NCI-H2107 treated with DMSO at 0.1 percent for 48 hours (cell line): ENCODE measurements at regions not wholly inside any gene's neighbourhood (a gene's known extent, or its start where the extent isn't known, plus 50 kb on each side); places are given as distances from the start of the nearest gene placed in this dataset.

ENCODE experiments used
- DNase-seq: peaks from one replicate; lab custom pipeline; 2025; ENCODE audit not compliant: unreplicated experiment; lab: John Stamatoyannopoulos, UW

DNA sequence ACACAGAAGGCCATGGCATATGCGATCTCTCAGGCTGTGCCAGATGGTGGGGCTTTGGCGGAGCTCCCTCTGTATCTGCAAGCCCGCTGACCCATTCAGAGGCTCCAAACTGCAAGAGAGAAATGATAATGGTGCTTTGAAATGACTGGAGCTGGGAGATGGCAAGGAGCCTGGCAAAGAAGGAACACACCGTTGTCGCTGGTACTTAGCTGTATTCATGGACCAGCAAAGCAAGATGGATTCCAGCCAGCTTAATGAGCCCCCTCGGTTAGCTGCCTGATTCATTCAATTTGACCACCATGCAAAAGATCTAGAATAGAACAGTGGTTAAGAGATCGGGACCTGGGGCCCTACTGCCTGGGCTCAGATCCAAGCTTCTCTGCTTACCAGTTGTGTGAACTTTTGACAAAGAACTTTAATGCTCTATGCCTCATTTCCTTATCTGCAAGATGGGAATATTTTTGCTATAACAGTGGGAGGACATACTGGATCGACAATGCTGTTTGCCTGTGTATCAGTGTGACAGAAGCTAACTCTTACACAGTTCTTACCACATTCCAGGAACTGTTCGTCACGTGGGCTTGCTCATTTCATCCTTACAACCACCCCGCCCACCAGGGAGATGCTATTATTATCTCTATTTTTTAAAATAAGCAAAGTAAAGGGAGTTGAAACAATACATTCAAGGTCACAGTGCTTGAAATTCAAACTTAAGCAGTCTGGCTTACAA is 317.8 kb upstream of the SULF2 start:
- no peak for DNase-seq

- no peak for DNase-seq
These were observed 317.0 kb upstream of the SULF2 start for GRCh38 chr20:48102076-48102787.

DNA sequence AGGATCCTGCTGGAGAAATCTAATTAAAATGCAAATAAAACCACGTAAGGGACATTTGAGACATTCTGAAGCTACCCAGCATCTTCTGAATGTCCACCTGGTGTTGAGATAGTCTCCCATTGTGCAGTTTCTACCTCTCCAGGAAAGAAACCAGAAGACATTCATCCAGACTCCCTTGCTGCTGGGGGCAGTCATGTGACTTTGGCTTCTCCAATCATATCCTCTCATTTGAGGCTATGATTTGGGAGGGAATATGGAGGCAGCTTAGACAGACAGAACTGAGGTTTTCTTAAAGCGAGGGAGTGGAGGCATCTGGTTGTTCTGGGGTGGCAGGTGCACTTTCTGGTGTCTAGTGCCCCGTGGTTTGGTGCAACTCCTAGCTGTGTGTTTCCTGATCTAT is 315.2 kb upstream of the SULF2 start:
- no peak for DNase-seq

- no peak for DNase-seq
These were observed 313.6 kb upstream of the SULF2 start for GRCh38 chr20:48098866-48099265.

- DNase-seq = no peak
These were observed 312.8 kb upstream of the SULF2 start for GRCh38 chr20:48098099-48098498.

- DNase-seq = no peak
These were observed 311.9 kb upstream of the SULF2 start for GRCh38 chr20:48096957-48097890.

DNA sequence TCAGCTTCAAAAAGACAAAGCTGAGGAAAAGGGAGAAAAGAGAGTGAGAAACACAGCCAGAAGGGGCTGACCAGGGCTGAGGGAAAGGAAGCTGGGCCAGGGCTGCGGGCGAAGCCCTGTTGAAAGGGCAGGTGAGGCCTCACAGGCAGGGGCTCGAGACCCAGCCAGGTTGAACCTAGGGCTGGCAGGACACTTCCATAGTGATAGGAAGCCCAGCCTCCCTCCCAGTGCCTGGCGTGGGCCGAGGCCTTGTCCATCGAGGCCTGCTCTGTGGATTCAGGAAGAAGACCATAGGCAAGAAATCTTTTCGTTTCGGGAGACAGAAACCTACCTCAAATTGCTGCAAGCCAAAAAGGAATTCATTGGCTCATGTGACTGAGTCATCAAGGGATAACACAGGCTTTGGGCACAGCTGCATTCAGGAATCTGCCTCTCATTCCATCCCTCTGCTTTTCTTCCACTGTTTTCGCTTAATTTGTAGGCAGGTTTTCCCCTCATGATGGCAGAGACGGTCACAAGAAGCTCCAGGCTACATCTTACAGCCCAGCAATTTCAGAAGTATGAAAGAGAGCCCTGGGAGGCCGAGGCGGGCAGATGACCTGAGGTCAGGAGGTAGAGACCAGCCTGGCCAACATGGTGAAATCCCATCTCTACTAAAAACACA is 311.1 kb upstream of the SULF2 start:
- no peak for DNase-seq

- no peak for DNase-seq
These were observed 309.7 kb upstream of the SULF2 start for GRCh38 chr20:48094944-48095343.

DNA sequence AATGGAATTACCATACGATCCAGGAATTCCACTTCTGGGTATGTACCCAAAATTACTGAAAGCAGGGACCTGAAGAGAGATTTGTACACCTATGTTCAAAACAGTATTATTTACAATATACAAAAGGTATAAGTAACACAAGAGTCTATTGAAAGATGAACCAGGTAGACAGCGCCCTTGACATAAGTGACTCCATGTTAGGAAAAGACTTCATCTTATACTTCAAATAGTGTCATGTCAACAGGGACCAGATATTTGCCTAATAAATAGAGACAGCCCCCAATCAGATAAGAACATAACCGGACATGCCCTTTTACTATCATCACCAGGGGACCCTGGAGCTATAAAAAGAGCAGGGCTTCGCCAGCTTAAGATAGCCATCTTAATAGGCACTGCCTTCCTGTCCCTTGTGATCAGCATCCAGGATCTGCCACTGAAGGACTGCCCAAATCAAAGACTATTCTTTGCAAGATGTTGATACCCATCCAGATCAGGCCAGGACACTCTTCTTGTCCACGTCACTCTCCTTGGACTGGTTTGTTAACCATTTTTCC is 309.0 kb upstream of the SULF2 start:
- no peak for DNase-seq

DNA sequence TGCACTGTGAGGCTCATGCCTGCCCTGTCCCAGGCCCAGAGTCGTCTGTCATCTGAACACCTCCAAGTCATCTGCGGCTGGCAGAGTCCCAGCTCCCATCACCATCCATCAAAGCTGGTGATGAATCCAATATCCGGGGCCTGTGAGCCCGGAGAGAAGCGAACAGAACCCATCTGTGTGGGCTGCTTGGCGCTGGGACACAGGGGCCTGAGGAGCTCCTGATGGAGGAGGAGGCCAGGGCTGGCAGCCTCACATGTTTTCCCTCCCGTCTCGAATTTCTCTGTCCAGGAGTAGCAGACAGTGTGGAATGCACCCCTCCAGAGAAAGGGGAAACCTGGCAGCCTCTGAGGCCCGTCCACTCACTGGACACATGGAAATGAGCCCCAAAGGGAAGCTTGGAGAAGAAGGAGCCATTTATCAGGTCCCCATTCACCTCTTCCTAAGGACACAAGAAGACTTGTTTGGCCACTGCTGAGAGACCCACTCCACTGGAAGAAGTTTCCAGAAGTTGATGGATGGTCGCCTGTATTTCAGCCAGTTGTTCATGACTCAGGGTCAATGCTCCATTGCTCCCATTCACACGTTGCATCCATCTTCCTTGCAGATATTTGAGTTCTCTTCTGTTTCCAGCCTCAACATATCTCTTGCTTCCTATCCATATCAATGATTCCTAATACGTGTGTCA is 307.5 kb upstream of the SULF2 start:
- no peak for DNase-seq

- DNase-seq = no peak
These were observed 305.5 kb upstream of the SULF2 start for GRCh38 chr20:48090784-48091183.

- DNase-seq = no peak
These were observed 305.0 kb upstream of the SULF2 start for GRCh38 chr20:48090314-48090713.

- DNase-seq = no peak
These were observed 295.3 kb upstream of the SULF2 start for GRCh38 chr20:48080583-48080982.

DNA sequence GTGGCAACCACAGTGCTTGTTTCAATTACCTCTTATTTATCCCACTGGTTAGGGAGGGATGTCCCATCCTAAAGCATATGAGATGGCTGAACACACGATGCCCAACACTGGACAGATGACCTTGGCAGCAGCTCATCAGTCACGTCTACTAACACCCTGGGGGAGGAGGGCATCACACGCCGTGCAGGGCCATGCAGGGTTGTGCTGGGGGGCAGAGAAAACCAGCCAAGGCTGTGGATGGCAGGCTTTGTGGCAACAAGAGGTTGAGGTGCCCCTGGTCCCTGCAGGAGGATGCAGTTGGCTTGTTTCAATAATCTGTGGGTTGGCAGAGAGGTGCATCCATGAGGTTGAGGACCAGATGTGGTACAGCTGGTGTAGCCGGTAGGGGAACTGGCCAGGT is 293.7 kb upstream of the SULF2 start:
- no peak for DNase-seq

- DNase-seq = no peak
These were observed 291.5 kb upstream of the SULF2 start for GRCh38 chr20:48076747-48077146.

DNA sequence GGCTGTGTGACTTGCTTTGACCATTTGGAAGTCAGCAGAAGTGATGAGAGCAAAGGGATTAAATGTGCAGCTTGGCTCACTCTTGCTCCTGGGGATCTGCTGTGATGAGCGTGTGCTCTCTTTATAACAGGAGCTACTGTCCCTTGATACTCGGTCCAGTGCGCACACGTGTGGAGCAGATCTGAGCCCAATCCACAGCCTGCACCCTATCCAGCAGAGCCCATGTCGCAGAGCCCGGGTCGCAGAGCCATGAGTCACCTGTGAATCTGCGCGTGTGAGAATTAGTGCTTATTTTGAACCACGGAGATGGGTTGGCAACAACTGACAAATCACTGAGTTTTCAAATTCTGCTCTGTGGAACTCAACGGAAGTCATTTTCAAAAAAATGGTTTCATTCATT is 291.0 kb upstream of the SULF2 start:
- DNase-seq = no peak

DNA sequence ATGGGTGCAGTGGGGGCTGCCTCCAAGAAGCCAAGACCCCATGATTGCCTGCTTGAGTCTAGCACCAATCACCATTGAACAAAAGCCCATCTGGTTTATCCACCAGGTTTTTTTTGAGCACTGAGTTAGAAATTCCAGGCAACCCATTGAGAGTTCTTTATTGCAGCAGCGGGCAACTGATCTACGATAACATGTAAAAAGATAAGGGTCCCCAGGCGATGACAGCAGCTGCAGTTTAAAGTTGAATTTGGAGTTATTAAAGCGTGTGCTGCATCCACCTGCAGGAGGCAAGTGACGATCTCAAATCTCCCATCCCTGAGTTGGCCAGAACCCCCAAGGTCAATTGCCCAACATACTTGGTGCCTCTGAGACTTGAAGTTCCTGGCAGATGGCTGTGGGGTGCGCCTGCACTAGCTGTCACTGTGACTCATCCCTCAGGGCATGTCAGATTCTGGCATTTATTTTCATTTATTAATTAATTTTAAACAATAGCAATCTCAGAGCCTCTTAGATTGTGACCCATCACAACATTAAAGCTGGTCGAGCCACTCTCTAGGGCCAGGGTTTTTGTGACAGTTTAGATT is 290.4 kb upstream of the SULF2 start:
- no peak for DNase-seq

GRCh38 chr20:48070991-48071652 is 285.8 kb upstream of the SULF2 start:
- DNase-seq = no peak

GRCh38 chr20:48069596-48069995 is 284.3 kb upstream of the SULF2 start:
- DNase-seq = no peak
